ENCODE measurements at regions not wholly inside any gene's neighbourhood (a gene's known extent, or its start where the extent isn't known, plus 50 kb on each side); places are given as distances from the start of the nearest gene placed in this dataset.

- TF ChIP-seq ARID4A (CRISPR knock-in tag; IDR thresholded peaks at IDR 0.05; ENCODE audit: borderline replicate concordance) = no peak
Observed at GRCh38 chr5:84680908-84681307, 296.2 kb upstream of the EDIL3 start (continued).

- DNase-seq (ENCODE audit: low spot score) (no peak), ATAC-seq (no peak), FAIRE-seq (no peak)
- in situ Hi-C loops (cut with HindIII; ENCODE audit: extremely low pct_ligation_motif_present, low pct_unique_long_range_greater_than_20kb) = no loop called here
- no peaks in the 10 kb centered on the region for H3K27me3 ChIP-seq (ENCODE audit: control insufficient read depth in 1 of 2, insufficient read depth in 2 of 2, low read length in 2 of 2)
- no peaks in the 10 kb centered on the region for H3K4me1 ChIP-seq (ENCODE audit: insufficient read depth, low read length)
- H2AFZ ChIP-seq (ENCODE audit: low read length) = no peak overlapping the region
- intact Hi-C loops (cut with micrococcal nuclease; ENCODE audit: unreplicated experiment) = no loop called here
- H3K4me2 ChIP-seq (ENCODE audit: low read depth, low read length) = no peak overlapping the region
- H3K9me3 ChIP-seq (ENCODE audit: low read length) = peaks cover 7% of the 10 kb centered on the region
- no peak overlapping the region for H3K4me3 ChIP-seq (replicated peaks in 1 of 3; ENCODE audit: insufficient read depth in 1 of 3, low read depth in 2 of 3, low read length in 3 of 3)
- ChIA-PET CTCF (ENCODE audit: low intra/inter-chr PET ratio, low total read pairs) (no interaction called here), POLR2A (no interaction called here)
- no peak overlapping the region for H3K9ac ChIP-seq (ENCODE audit: insufficient read depth, low read depth, low read length)
- H3K36me3 ChIP-seq (replicated peaks in 1 of 2; ENCODE audit: control insufficient read depth in 1 of 2, insufficient read depth in 2 of 2, low read length in 2 of 2) = no peaks in the 10 kb centered on the region
- no peaks in the 10 kb centered on the region for H4K20me1 ChIP-seq (ENCODE audit: insufficient read depth, low read length)
- no peak overlapping the region for H3K27ac ChIP-seq (ENCODE audit: extremely low read length, insufficient read depth, low read length)
- no peaks in the 10 kb centered on the region for H3K79me2 ChIP-seq (ENCODE audit: insufficient read depth, low read length)
- BruUV-seq (replicated peaks) = no TSS peak
- WGBS (ENCODE audit: low lambda C conversion rate) = 2% methylated on average over 3 of the region's 3 CpGs
- no peak for TF ChIP-seq SNAI1 (CRISPR knock-in tag; IDR thresholded peaks at IDR 0.05; ENCODE audit: borderline replicate concordance)
- no peak for TF ChIP-seq GATA4 (IDR thresholded peaks at IDR 0.05; ENCODE audit: borderline replicate concordance, low read depth)
- TF ChIP-seq ZNF234 (CRISPR knock-in tag; conservative IDR thresholded peaks at IDR 0.05) = no peak
- no peak for TF ChIP-seq ZGPAT (CRISPR knock-in tag; IDR thresholded peaks at IDR 0.05)
- no peak for TF ChIP-seq RBM39 (IDR thresholded peaks at IDR 0.05; ENCODE audit: low read depth, low read length, poor library complexity, severe bottlenecking)
- TF ChIP-seq ZNF792 (CRISPR knock-in tag; IDR thresholded peaks at IDR 0.05) = no peak
- no peak for TF ChIP-seq NFIC (IDR thresholded peaks at IDR 0.05; ENCODE audit: low read length)
- TF ChIP-seq ZNF333 (CRISPR knock-in tag; IDR thresholded peaks at IDR 0.05; ENCODE audit: borderline replicate concordance) = no peak
- no peak for TF ChIP-seq KAT2B (IDR thresholded peaks at IDR 0.05; ENCODE audit: borderline replicate concordance, low read depth, low read length)
- no peak for TF ChIP-seq ARID3A (IDR thresholded peaks at IDR 0.05; ENCODE audit: low read depth, low read length)
- no peak for TF ChIP-seq MNT (IDR thresholded peaks at IDR 0.05)
- no peak for TF ChIP-seq ELK4 (CRISPR knock-in tag; IDR thresholded peaks at IDR 0.05; ENCODE audit: borderline replicate concordance)
Observed at GRCh38 chr5:84673785-84674184, 289.1 kb upstream of the EDIL3 start.

Data from HepG2 (cell line).